Osteoblast (primary cell): ENCODE measurements at regions not wholly inside any gene's neighbourhood (a gene's known extent, or its start where the extent isn't known, plus 50 kb on each side); places are given as distances from the start of the nearest gene placed in this dataset.
A peak's percentile ranks its signal among the peaks of the same experiment; 100 is the strongest.

Source experiments
- DNase-seq: peaks from one replicate; pipeline ENCODE4 v3.0.0; 2011; ENCODE audit warnings: low spot score, mixed read lengths; ENCODE audit not compliant: insufficient read length; ENCODE audit errors: missing footprints
- H2AFZ ChIP-seq: 2 replicates; pipeline ENCODE4 v1.6.0; 2011; ENCODE audit warnings: mild to moderate bottlenecking, low read length
- H3K27ac ChIP-seq: 2 replicates; pipeline ENCODE4 v1.5.1; 2011; ENCODE audit warnings: mild to moderate bottlenecking, low read depth, low read length, moderate library complexity
- H3K27me3 ChIP-seq: 2 replicates; pipeline ENCODE4 v1.6.0; 2012; ENCODE audit warnings: mild to moderate bottlenecking, control low read depth, inconsistent platforms, low read length, moderate library complexity; ENCODE audit not compliant: insufficient read depth
- H3K36me3 ChIP-seq: 2 replicates; pipeline ENCODE4 v1.5.1; 2011; ENCODE audit warnings: mild to moderate bottlenecking, low read length, control low read depth, moderate library complexity; ENCODE audit not compliant: insufficient read depth
- H3K4me1 ChIP-seq: 2 replicates; pipeline ENCODE4 v1.5.1; 2011; ENCODE audit warnings: mild to moderate bottlenecking, low read length, control low read depth, moderate library complexity; ENCODE audit not compliant: insufficient read depth
- H3K4me2 ChIP-seq: 2 replicates; pipeline ENCODE4 v1.6.0; 2011; ENCODE audit warnings: mild to moderate bottlenecking, low read length; ENCODE audit not compliant: insufficient read depth
- H3K4me3 ChIP-seq: fragments of 200-600 bp; sonication (generic); 3 replicates; pipeline ENCODE4 v1.5.1; 2012; ENCODE audit warnings: mild to moderate bottlenecking, low read length, inconsistent platforms; ENCODE audit not compliant: insufficient read depth
- H3K79me2 ChIP-seq: 2 replicates; pipeline ENCODE4 v1.6.0; 2012; ENCODE audit warnings: mild to moderate bottlenecking, low read length, control low read depth, inconsistent platforms; ENCODE audit not compliant: insufficient read depth
- H3K9me3 ChIP-seq: 2 replicates; pipeline ENCODE4 v1.5.1; 2011; ENCODE audit warnings: low read depth, low read length, control low read depth
- H4K20me1 ChIP-seq: 2 replicates; pipeline ENCODE4 v1.6.0; 2012; ENCODE audit warnings: mild to moderate bottlenecking, low read length, control low read depth; ENCODE audit not compliant: insufficient read depth
- CTCF ChIP-seq: IDR thresholded peaks from 2 replicates; pipeline ENCODE4 v1.5.1; 2011; ENCODE audit warnings: mild to moderate bottlenecking, low read depth, low read length, moderate library complexity; ENCODE audit errors: extremely low read depth

GRCh38 chr2:217654168-217654567, 348.6 kb downstream of the TNS1 start:
- no peaks in the 10 kb centered on the region for H3K9me3 ChIP-seq
- H3K27me3 ChIP-seq, result no peaks in the 10 kb centered on the region
- peaks cover 36% of the 10 kb centered on the region for H3K4me1 ChIP-seq
- H3K36me3 ChIP-seq, result no peaks in the 10 kb centered on the region
- no peak for DNase-seq
- TF ChIP-seq CTCF, result no peak
- no peaks in the 10 kb centered on the region for H3K79me2 ChIP-seq
- no peak overlapping the region for H3K4me2 ChIP-seq
- peak overlapping the region; percentile 16 for H2AFZ ChIP-seq
- H3K4me3 ChIP-seq, result no peak overlapping the region
- H4K20me1 ChIP-seq, result no peaks in the 10 kb centered on the region
- H3K27ac ChIP-seq, result peak overlapping the region; percentile 90

GRCh38 chr2:217652761-217653639, 349.8 kb downstream of the TNS1 start:
- peak; percentile 83 for DNase-seq
- TF ChIP-seq CTCF, result peak; percentile 25
- Histone ChIP-seq H3K4me1 (peaks cover 36% of the 10 kb centered on the region), H3K4me3 (peak overlapping the region; percentile 38), H4K20me1 (no peaks in the 10 kb centered on the region), H3K9me3 (no peaks in the 10 kb centered on the region), H3K79me2 (no peaks in the 10 kb centered on the region), H3K36me3 (no peaks in the 10 kb centered on the region), H3K4me2 (peak overlapping the region; percentile 65), H3K27ac (peak overlapping the region; percentile 90), H2AFZ (peak overlapping the region; percentile 62), H3K27me3 (no peaks in the 10 kb centered on the region)

- Histone ChIP-seq H3K4me3 (no peak overlapping the region), H3K36me3 (no peaks in the 10 kb centered on the region), H3K4me2 (no peak overlapping the region), H3K9me3 (no peaks in the 10 kb centered on the region), H3K27me3 (no peaks in the 10 kb centered on the region), H3K4me1 (peaks cover 31% of the 10 kb centered on the region), H3K27ac (no peak overlapping the region), H3K79me2 (no peaks in the 10 kb centered on the region), H4K20me1 (no peaks in the 10 kb centered on the region), H2AFZ (peak overlapping the region; percentile 2)
- TF ChIP-seq CTCF, result peak; percentile 94
- DNase-seq, result peak; percentile 62
These were observed 352.0 kb downstream of the TNS1 start for GRCh38 chr2:217650716-217651360.

- H3K36me3 ChIP-seq, result no peaks in the 10 kb centered on the region
- H3K9me3 ChIP-seq, result no peaks in the 10 kb centered on the region
- no peak overlapping the region for H3K27ac ChIP-seq
- no peak for DNase-seq
- H3K4me2 ChIP-seq, result no peak overlapping the region
- H2AFZ ChIP-seq, result peak overlapping the region; percentile 2
- no peaks in the 10 kb centered on the region for H3K79me2 ChIP-seq
- H4K20me1 ChIP-seq, result no peaks in the 10 kb centered on the region
- TF ChIP-seq CTCF, result no peak
- H3K27me3 ChIP-seq, result no peaks in the 10 kb centered on the region
- peaks cover 26% of the 10 kb centered on the region for H3K4me1 ChIP-seq
- H3K4me3 ChIP-seq, result no peak overlapping the region
These were observed 352.6 kb downstream of the TNS1 start for GRCh38 chr2:217650229-217650628.
